ENCODE measurements at regions not wholly inside any gene's neighbourhood (a gene's known extent, or its start where the extent isn't known, plus 50 kb on each side); places are given as distances from the start of the nearest gene placed in this dataset.

DNA sequence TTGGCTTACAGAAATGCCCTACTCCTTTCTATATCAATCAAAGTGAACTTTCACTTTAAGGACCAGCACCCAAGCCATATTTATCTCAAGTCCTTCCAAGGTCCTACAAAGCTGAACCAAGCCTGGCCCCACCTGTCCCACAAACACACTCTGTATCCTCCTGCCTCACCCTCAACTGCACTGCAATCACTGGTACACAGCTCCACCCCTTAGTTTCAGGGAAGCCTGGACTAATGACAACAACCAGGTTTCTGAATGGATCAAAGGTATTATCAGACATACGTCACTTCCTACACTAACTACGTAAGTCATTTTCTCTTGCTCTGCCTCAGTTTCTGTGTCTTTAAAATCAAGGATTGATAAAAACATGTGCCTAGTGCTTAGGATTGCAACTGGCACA, 205.6 kb upstream of the HS3ST1 start:
- no peak for ATAC-seq (ENCODE audit: low FRiP score)

GRCh38 chr4:11633430-11633829, 204.7 kb upstream of the HS3ST1 start:
- no peak for ATAC-seq (ENCODE audit: low FRiP score)
- TF ChIP-seq, protein P1, sequence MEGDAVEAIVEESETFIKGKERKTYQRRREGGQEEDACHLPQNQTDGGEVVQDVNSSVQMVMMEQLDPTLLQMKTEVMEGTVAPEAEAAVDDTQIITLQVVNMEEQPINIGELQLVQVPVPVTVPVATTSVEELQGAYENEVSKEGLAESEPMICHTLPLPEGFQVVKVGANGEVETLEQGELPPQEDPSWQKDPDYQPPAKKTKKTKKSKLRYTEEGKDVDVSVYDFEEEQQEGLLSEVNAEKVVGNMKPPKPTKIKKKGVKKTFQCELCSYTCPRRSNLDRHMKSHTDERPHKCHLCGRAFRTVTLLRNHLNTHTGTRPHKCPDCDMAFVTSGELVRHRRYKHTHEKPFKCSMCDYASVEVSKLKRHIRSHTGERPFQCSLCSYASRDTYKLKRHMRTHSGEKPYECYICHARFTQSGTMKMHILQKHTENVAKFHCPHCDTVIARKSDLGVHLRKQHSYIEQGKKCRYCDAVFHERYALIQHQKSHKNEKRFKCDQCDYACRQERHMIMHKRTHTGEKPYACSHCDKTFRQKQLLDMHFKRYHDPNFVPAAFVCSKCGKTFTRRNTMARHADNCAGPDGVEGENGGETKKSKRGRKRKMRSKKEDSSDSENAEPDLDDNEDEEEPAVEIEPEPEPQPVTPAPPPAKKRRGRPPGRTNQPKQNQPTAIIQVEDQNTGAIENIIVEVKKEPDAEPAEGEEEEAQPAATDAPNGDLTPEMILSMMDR (IDR thresholded peaks at IDR 0.05), result no peak
- DNase-seq (ENCODE audit: low spot score), result no peak

More for the DNA sequence above, 205.6 kb upstream of the HS3ST1 start:
- TF ChIP-seq, protein P1 (IDR thresholded peaks at IDR 0.05), result no peak
- no peak for DNase-seq (ENCODE audit: low spot score)

DNA sequence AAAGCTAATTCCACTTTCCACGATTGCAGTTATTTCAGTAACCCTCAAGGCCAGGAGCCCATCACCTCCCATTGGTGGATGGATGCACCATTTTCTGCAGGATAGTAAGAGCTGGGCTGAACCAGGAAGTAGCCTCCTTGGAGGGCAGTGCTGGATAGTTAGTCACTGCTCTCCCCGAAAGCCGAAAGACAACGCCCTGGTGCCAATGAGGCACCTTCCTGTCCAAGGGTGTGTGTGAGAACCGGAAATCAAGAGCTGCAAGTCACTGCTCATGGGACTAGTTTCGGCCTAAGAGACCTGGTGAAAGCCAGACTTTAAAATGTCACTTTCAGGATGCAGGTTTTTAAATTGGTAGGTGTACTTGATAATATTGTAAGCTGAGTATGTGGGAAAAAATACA, 203.8 kb upstream of the HS3ST1 start:
- TF ChIP-seq, protein P1 (IDR thresholded peaks at IDR 0.05), result no peak
- DNase-seq (ENCODE audit: low spot score), result no peak
- no peak for ATAC-seq (ENCODE audit: low FRiP score)

DNA sequence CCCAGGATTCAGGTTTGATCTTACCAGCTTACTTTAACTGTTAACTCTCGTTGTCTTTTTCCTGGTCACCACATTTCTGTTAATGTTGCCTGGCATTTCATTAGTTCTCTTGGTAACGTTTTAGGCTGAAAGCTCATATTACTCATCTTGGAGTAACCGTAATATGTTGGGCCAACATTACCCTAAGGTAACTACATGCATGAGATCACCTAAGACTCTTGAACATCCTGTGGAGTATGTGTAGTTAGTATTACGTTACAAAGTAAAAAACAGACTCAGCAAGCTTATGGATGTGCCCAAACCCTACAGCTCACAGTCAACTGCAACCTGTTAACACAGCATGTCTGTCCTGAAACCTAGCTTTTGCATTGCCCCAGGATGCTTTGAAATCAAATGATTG, 203.3 kb upstream of the HS3ST1 start:
- TF ChIP-seq, protein P1 (IDR thresholded peaks at IDR 0.05), result no peak
- DNase-seq (ENCODE audit: low spot score) (no peak), ATAC-seq (ENCODE audit: low FRiP score) (no peak)

GRCh38 chr4:11631416-11631815, 202.7 kb upstream of the HS3ST1 start:
- DNase-seq (ENCODE audit: low spot score) (no peak), ATAC-seq (ENCODE audit: low FRiP score) (no peak)
- TF ChIP-seq, protein P1 (IDR thresholded peaks at IDR 0.05), result no peak

GRCh38 chr4:11628093-11628725, 199.5 kb upstream of the HS3ST1 start:
- ATAC-seq (ENCODE audit: low FRiP score) (no peak), DNase-seq (ENCODE audit: low spot score) (no peak)
- TF ChIP-seq, protein P1 (IDR thresholded peaks at IDR 0.05), result no peak

DNA sequence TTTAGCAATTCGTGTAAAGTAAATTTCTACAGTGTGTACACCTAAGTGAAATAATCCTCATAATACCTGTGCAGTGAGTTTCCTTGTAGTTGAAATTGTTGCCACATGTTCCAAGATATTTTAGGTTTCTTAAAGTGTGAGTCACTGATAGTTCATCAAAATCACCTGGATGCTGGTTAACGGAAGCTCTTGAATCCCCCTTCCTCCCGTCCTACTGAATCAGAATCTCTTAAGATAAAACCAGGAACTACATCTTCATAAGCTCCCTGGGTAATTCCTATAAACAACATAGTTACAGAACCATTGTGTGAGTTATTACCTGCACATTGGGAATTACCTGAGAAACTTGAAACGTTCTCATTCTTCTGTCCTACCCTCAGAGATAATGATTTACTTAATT, 197.4 kb upstream of the HS3ST1 start:
- TF ChIP-seq, protein P1 (IDR thresholded peaks at IDR 0.05), result no peak
- ATAC-seq (ENCODE audit: low FRiP score), result no peak
- no peak for DNase-seq (ENCODE audit: low spot score)
